Retinal pigment epithelial cell (primary cell): ENCODE measurements at regions not wholly inside any gene's neighbourhood (a gene's known extent, or its start where the extent isn't known, plus 50 kb on each side); places are given as distances from the start of the nearest gene placed in this dataset.

ENCODE experiments used
- DNase-seq: peaks from one replicate; pipeline ENCODE4 v3.0.0-alpha.2; 2010; ENCODE audit warnings: low read depth
- H3K4me3 ChIP-seq: 2 replicates; pipeline ENCODE4 v1.5.1; 2011; ENCODE audit warnings: mild to moderate bottlenecking, low read length, control low read depth, moderate library complexity
- CTCF ChIP-seq: conservative IDR thresholded peaks from 2 replicates; pipeline ENCODE4 v1.5.1; 2011; ENCODE audit warnings: low read depth, low read length, control low read depth, inconsistent platforms

- no peak for DNase-seq
- no peak overlapping the region for H3K4me3 ChIP-seq
- TF ChIP-seq CTCF = no peak
Observed at GRCh38 chr2:121089166-121089510, 195.9 kb downstream of the TFCP2L1 start.

- TF ChIP-seq CTCF = no peak
- DNase-seq = no peak
- no peak overlapping the region for H3K4me3 ChIP-seq
Observed at GRCh38 chr2:121090088-121090715, 194.8 kb downstream of the TFCP2L1 start.

GRCh38 chr2:121092095-121092494 is 192.9 kb downstream of the TFCP2L1 start:
- no peak overlapping the region for H3K4me3 ChIP-seq
- no peak for DNase-seq
- TF ChIP-seq CTCF = no peak

- no peak for TF ChIP-seq CTCF
- no peak for DNase-seq
- H3K4me3 ChIP-seq = no peak overlapping the region
Observed at GRCh38 chr2:121093692-121094091, 191.3 kb downstream of the TFCP2L1 start.

- TF ChIP-seq CTCF = no peak
- DNase-seq = no peak
Observed at GRCh38 chr2:121094101-121094500, 190.9 kb downstream of the TFCP2L1 start.

GRCh38 chr2:121094845-121095244 is 190.2 kb downstream of the TFCP2L1 start:
- TF ChIP-seq CTCF = no peak
- DNase-seq = no peak
- no peak overlapping the region for H3K4me3 ChIP-seq

More at GRCh38 chr2:121094101-121094500, 190.9 kb downstream of the TFCP2L1 start:
- no peak overlapping the region for H3K4me3 ChIP-seq

GRCh38 chr2:121095257-121096080 is 189.5 kb downstream of the TFCP2L1 start:
- DNase-seq = no peak
- H3K4me3 ChIP-seq = no peak overlapping the region
- peak; percentile 83 for TF ChIP-seq CTCF
